Umbilical cord (tissue), 1 donor: ENCODE measurements at regions not wholly inside any gene's neighbourhood (a gene's known extent, or its start where the extent isn't known, plus 50 kb on each side); places are given as distances from the start of the nearest gene placed in this dataset.

Experiments
- DNase-seq: peaks from one replicate; pipeline ENCODE4 v3.0.0-alpha.2; 2015; ENCODE audit warnings: low spot score

DNA sequence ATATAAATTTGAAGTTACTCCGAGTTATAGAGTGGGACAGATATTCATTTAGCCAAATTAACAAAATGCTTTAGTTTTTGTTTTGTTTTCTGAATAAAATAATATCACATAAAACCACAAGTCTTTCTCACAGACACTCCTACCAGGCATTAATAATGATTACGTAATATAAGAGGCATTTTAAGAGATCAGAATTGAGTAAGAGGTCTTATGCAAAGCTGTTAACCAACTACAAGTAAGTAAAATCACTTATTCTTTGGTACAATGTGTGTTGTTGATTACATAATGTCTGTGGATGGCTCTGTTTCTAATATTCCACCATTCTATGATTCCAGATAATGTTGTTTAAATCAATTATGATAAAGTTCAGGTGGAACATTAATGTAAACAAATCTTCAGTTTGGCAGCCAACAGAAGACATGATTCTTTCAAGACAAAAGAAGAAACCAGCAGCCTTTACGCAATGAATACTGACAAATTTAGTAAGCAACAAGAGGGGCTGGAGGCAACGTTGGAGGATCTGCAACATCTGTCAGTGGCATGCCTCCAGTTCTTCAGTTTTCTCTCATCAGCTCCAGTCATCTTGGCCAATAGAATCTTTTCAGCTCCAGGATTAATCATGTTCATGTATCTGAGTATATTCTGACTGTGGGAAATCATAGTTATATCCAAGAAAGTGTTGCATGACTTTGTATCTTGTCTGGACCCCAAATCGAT lies 403.8 kb downstream of the SLITRK5 start:
- no peak for DNase-seq

DNA sequence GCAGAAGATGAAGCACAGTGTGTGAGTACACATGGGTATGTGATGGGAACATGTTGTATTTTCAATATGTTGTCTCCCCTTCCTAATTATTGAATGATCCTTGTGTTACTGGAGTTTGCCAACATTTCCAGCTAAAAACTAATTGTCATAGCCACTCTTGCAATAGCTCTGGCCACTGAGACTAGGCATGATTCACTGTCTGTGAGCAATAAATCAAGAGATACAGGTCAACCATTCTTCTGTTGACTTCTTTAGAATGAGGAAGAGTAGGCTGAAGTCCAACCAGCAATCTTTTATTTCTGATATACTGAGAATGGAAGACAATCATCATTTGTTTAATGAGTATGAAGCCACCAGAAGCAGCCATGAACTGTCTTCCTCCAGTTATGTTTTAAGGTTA lies 413.9 kb downstream of the SLITRK5 start:
- DNase-seq = no peak

DNA sequence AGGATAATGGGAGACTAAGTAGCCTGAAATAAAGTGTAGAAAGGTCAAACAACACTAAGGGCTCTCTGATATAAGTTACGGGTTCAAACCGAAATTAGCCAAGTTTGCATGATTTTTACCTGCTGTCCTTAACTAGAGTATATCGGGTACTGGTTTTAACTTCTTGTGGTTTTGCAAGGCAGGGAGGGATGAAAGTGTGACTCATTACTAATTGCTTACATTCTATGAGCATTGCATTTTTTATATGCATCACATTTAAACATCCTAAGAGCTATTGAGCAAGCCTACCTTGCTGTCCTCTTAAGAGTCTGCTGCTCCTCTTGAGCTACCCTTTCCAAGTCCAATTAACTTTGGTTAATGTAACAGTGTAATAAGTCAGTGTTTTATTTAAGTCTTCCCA lies 415.4 kb downstream of the SLITRK5 start:
- DNase-seq = no peak

DNA sequence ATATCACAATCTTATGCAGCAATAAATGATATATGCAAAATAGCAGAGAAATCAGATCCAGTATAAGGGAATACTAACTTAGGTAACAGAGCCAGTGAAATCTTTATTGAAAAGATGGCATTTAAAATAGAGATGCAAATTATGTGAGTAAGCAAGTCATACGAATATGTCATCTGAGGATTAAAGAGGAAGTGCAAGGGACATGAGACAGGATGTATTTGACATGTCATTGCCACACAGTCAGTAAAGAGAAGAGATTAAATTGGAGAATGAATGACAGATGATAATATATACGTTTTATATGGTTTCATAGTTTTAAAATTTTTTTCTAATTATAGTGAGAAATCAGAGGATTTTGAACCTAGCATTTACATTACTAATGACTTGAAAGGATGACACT lies 426.4 kb downstream of the SLITRK5 start:
- DNase-seq = no peak

DNA sequence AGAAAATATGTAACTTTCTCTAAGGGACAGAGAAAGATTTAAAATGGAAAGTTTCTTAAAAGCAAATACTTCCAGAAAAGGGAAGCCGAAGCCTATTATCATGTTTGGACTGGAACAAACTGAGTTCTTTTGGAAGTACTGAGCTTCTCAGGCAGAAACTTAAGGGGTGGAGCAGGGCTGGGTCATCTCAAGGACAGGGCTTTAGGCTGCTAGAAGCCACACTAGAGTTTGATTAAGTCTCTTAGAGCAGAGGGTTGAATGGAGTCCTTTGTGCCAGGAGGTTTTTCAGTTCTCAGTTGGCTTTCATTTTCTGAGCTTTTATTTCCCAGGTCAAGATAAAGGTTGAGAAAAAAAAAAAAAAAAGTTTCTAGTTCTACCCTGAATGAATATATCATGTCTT lies 432.7 kb downstream of the SLITRK5 start:
- peak; percentile 11 for DNase-seq

DNA sequence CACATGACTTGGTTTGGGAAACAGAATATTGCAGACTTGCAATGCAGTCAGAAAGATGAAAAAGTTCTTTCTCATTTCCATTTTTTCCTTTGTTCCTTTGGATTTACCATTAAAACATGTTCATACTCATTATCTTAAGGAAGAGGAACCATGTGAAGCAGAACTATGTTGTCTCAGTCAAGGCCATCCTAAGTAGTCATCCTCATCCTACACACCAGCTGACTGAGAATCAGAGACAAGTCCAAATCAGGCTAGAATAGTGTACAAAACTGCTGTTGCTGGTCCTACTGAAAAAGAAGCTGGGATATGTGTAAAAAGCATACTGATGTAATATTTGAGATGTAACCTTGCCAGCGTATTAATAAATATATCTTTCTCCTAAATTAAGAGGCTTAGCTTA lies 433.4 kb downstream of the SLITRK5 start:
- no peak for DNase-seq

DNA sequence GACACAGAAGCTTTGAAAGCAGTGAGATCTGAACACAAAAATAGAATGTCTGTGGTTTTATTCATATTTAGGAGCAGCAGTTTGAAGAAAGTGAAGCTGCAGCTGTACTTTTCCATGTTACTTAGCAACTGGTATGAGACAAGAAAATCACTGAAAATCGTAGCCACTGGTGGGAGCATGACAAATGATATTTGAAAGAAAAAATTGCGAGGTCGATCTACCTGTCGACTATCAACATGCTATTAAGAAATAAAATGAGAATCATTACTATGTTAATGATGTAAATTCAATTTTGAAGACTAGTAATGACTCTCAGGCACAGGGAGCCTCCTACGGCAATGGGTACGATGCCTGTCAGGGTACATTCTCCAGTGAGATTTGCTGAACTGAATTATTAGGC lies 436.4 kb downstream of the SLITRK5 start:
- DNase-seq = peak; percentile 35

DNA sequence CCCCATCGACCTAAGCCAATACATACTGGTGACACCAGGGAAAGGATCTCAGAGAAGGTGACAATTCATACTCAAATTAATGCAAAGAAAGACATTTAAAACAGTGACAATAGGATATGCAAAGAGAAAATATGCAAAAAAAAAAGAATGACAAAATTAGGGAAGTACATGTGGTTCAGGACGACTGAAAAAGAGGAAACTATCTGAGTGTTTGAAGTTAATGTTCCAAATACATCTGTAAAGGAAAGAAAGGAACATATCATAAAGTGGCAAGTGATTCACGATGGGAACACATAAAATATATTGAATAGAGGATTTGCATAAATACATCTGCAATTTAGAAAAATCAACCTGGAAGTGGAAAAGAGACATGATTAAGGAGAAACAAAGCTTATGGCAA lies 441.4 kb downstream of the SLITRK5 start:
- no peak for DNase-seq

DNA sequence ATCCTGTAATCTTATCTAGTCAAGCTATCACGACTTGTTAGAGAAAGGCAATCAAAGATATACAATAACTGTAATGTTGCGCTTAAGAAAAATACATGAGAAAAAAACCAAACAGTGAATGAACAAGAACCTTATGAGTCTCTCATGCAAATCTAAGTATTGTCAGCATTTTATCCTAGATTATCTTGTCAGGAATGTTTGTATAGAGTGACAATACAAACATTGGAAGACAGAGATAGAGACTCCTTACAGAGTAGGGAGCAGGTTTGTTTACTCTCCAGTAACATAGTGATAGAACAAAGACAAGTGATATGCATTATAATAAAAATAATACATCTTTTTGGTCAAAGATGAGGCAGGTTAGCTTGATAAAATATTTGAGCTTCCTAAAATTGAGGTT lies 444.8 kb downstream of the SLITRK5 start:
- no peak for DNase-seq

DNA sequence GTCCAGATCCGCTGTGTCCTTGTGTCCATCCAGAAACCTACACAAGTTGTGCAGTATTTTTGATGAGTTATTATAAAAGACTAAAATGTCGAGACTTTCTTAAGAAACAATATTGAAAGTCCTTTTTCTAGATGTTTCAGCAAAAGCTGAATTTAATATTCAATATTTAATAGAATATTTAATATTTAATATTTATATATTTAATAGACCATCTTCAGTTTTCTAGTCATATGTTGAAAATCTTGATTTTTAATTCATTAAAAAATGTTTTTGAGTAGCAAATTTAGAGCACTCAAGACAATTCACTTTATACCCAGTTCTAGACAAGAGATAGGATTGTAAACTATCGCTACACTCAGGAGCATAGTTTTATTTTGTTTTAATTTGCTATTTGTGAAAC lies 447.8 kb downstream of the SLITRK5 start:
- DNase-seq = no peak

DNA sequence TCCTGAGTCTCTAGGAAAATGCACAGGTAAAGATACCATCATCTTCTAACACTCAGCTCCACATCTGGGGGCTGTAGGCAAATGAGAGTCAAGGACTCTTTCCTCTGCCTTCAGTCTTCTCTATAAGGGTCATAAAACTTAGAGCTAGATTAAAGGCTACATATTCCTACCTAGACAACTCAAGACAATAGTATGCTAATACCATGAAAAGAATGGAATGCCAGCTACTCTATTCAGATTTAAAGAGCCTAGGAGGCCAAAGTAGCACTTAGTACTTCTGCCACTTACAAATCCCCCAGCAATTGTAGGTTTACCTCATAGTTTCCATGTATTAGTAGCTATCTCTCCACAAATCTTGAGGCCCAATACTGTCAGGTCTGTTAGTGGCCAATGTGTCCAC lies 453.0 kb downstream of the SLITRK5 start:
- DNase-seq = no peak

DNA sequence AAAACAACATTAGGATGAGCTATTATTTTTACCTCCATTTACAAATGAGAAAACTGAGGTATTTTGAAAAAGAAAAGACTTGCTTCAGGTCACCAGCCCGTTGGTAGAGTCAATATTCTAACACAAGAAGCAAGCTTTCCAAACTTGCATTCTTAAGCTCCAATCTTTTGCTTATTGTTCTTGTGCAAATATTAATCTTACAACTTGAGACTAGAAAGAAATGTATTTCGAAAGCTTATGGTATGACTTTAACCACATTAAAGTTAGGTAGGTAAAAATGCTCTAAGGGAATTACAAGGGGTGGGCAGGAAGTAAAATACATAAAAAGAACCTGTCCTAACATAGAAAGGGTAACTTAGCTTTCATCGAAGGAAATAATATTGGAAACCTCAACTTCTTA lies 453.9 kb downstream of the SLITRK5 start:
- no peak for DNase-seq

DNA sequence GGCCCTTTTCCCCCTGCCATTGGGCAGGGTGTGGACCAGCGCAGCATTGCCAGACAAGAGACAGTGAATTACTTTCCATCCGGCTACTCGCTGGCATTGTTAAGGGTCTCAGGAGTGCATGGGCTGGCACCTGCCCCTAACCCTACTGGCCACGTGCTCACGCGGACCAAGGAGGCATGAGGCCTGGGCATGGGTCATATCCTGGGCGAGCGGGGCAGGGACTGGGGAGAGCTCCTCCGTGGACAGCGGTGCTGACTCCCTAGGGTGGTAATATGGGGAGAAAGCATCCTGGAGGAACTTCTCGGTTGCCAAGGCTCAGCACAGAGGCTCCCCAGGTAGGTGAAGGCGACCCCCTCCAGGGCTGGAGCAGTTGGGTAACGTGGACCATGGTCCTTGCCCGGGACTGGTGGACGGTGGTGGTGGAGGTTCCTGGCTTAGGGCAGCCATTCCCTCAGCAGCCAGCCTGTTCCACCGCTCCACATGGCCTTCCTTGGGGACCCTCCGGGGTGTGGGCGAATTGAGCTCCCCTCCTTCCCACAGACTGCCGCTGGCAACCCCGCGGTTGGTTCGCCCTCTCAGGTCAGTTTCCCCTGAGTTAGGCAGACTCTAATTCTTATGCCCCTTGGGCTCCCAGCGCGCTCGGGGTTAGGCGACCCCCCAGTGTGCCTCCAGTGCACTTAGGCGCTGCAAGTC lies 465.1 kb downstream of the SLITRK5 start:
- no peak for DNase-seq

DNA sequence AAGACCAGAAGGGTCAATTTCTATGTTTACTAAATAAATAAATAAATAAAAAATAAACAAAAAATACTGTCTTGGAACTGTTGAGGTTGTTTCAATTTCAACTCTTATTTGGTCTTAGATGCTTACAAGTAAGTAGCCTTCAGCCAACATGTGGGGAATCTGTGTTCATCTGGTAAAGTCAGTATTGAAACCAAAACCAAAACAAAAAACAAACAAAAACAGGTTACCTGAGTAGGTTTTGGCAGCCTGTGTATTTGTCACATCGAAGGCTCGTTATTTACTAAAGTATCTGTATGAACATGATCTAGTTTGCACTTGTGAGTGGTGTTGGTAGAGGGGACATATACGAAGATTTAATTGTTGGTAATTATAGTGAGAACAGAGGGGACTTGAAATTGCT lies 471.5 kb downstream of the SLITRK5 start:
- no peak for DNase-seq

DNA sequence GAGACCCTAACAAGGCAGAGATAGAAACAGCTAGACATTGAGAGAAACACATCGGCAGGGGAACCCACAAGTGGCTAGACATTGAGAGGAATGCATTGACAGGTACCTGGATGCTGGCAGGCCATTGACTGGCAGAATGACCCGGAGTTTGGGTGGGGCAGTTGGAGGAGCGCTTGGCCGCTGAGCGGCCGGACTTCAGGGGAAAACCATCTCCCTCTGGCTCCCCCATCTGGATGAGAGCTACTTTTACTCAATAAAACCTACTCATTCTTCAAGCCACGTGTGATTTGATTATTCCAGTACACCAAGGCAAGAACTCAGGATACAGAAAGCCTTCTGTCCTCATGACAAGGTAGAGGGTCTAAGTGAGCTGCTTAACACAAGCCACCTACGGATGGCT lies 473.4 kb downstream of the SLITRK5 start:
- DNase-seq = no peak

DNA sequence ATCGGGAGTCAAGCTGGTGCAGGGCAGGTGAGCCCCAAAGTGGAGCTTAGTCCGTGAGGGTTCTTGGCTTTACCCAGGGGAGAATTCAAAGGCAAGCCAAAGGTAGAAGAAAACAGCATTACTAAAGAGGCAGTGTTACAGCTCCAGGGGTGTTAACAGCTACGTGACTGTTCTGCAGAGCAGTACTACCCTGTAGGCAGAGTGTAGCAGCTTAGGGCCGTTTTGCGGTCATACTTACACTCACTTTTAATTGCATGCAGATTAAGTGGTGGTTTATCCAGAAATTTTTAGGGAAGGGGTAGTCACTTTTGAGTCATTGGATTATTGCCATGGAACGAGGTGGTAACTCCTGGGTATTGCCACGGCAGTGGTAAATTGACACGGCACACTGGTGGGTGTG lies 482.2 kb downstream of the SLITRK5 start:
- DNase-seq = no peak

DNA sequence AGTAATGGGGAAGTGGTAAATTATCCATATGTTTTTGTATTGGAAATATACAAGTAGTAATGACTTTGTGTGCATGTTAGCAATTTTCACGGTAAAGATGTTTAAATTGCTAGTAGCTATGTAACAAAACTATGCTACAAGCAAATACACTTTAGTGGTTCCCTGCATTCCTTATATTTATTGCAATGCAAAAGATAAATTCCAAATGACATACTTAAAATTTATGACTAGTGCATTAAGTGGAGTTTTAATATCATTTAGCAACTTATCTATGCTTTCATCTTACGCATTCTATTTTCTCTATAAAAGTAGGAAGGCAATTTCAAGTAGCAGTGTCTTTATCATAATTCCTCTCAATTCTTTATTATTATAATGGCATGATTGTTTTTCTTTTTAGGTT lies 482.8 kb downstream of the SLITRK5 start:
- peak; percentile 28 for DNase-seq

DNA sequence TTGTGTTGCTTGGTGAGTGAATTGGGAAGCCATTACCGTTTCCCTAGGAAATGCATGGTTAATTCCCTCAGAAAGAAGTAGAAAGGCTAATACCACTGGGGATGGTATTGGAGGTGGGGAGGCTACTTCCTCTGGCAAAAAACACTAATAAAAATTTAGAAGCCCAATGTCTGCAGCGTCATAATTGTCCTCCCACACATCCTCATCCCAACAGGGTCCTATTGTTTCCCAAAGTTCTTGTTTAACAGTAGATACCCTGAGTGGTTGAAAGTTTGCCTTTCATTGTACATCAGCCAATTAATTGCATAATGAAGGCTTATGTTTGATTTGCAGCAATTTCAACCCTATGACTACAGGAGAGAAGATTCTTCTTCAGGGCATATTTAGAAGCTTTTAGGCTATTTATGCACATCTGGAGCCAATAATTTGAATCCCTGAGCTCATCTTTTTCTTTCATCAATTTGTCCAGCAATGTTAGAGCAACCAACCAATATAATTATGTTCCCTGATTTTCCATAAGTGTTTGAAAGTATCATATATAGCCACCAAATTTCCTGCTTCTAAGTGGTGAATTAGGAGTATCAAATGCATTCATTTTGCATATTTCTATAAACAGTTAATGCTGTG lies 491.0 kb downstream of the SLITRK5 start:
- no peak for DNase-seq

DNA sequence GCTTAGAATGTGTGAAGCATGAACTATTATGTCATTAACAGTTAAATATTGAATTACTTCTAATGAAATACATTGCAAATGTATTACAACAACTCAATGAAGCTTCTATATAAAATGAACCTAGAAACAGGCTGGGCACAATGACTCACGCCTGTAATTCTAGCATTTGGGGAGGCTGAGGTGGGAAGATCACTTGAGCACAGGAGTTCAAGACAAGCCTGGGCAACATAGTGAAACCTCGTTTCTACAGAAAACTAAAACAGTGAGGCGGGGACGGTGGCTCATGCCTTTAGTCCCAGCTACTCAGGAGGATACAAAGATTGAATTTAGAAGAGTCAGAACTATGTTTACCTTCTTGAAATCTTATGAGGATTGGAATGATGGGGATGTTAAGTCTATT lies 505.1 kb downstream of the SLITRK5 start:
- DNase-seq = no peak

DNA sequence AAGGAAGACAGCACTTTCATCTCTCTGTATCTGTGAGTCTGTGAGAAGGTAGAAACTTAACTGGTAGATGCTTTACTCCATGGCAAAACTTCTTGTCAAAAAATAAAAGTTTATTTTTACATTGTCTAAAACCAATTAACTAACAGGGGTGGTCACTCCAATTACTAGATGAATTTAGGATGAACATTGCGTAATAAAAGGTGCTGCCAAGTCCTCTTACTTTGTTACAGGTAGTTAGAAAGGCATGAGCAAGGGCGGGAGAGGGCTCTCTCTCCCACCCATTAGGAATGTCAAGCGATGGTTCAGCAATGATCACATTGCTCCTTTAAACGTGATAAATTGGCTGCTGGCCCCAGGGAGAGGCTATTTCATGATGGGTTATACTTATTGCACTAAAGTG lies 512.3 kb downstream of the SLITRK5 start:
- no peak for DNase-seq

DNA sequence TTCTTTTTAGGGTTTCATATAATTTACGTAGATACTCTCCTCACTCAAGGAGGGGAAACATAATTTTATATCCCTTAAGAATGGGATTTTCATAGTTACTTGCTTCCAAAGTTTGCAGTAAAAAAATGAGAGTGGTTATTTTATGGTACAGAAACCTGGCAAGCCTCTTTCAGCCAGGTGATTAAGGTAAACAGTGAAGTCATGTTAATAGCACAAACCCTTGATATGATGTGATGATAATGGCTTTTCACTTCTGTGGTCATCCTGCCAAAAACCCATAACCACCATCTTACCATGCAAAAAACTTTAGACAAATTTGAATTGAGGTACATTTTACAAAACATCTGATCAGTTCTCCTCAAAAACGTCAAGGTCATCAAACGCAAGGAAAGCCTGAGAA lies 517.8 kb downstream of the SLITRK5 start:
- DNase-seq = no peak

DNA sequence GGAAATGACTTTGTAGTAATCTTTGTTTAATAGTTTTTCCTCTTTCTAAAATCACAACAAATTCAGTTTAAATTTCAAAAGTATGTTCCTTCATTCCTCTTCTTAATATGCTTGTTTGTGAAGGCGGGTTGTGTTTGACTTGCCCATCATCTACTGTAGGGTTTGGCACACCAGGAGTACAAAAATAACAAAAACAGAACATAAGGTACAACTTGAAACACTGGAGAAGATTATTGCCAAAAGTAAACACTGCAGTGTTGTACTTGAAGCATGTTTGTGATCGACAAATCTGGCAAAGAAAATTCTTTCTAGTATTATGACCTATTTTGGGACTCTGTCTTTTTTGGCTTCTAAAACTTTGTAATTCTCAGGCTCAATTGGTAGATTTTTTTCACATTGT lies 518.6 kb downstream of the SLITRK5 start:
- DNase-seq = no peak

DNA sequence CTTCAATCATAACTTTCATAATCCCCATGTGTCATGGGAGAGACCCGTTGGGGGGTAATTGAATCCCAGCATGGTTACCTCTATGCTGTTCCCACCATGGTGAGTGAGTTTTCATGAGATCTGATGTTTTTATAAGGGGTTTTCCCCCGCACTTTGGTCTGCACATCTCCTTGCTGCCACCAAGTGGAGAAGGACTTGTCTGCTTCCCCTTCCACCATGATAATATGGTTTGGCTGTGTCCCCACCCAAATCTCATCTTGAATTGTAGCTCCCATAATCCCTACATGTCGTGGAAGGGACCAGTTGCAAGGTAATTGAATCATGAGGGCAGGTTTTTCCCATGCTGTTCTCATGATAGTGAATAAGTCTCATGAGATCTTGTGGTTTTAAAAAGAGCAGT lies 524.9 kb downstream of the SLITRK5 start:
- no peak for DNase-seq
